ENCODE measurements at regions not wholly inside any gene's neighbourhood (a gene's known extent, or its start where the extent isn't known, plus 50 kb on each side); places are given as distances from the start of the nearest gene placed in this dataset.

DNA sequence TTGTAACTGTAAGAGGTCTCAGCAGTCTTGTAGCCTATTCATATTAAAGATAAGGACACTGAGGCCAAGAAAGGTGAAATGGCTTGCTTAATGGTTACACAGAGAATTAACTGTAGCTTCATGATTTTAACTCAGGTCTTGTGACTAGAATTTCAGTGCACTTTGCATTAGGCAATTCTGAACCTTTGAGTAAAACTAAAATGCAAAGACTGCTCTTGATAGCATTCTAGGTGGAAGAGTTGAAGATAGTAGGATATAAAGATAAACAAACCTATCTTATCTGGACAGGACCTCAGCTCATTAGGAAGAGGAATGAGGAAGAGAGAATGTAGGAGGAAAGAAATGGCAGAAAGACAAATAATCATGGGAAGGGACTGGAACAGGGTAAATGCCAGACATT, 68.6 kb upstream of the RGL1 start:
- Histone ChIP-seq H2AFZ (ENCODE audit: low read length) (no peak overlapping the region), H3K27me3 (ENCODE audit: control insufficient read depth, insufficient read depth, low read length) (no peaks in the 10 kb centered on the region), H3K4me3 (replicated peaks in 1 of 4; ENCODE audit: control extremely low read depth in 1 of 4, insufficient read depth in 1 of 4, low read depth in 3 of 4, low read length in 4 of 4) (no peak overlapping the region), H3K9me3 (ENCODE audit: control insufficient read depth, insufficient read depth, low read depth, low read length) (no peaks in the 10 kb centered on the region), H3K79me2 (ENCODE audit: control insufficient read depth, insufficient read depth, low read length) (no peaks in the 10 kb centered on the region), H3K4me2 (ENCODE audit: extremely low read depth, insufficient read depth, low read length) (no peak overlapping the region), H3K4me1 (ENCODE audit: control insufficient read depth, extremely low read depth, insufficient read depth, low read length) (no peaks in the 10 kb centered on the region), H3K27ac (ENCODE audit: insufficient read depth, low read length) (no peak overlapping the region), H3K36me3 (ENCODE audit: control insufficient read depth, insufficient read depth, low read length) (no peaks in the 10 kb centered on the region), H3K9ac (ENCODE audit: insufficient read depth, low read length) (no peak overlapping the region), H4K20me1 (ENCODE audit: control insufficient read depth, extremely low read depth, insufficient read depth, low read length) (no peaks in the 10 kb centered on the region)
- DNase-seq (ENCODE audit: low read depth in 2 of 2): no peak
- TF ChIP-seq EZH2 (IDR thresholded peaks at IDR 0.05; ENCODE audit: low read length, missing control alignments): no peak
- TF ChIP-seq, protein P1, sequence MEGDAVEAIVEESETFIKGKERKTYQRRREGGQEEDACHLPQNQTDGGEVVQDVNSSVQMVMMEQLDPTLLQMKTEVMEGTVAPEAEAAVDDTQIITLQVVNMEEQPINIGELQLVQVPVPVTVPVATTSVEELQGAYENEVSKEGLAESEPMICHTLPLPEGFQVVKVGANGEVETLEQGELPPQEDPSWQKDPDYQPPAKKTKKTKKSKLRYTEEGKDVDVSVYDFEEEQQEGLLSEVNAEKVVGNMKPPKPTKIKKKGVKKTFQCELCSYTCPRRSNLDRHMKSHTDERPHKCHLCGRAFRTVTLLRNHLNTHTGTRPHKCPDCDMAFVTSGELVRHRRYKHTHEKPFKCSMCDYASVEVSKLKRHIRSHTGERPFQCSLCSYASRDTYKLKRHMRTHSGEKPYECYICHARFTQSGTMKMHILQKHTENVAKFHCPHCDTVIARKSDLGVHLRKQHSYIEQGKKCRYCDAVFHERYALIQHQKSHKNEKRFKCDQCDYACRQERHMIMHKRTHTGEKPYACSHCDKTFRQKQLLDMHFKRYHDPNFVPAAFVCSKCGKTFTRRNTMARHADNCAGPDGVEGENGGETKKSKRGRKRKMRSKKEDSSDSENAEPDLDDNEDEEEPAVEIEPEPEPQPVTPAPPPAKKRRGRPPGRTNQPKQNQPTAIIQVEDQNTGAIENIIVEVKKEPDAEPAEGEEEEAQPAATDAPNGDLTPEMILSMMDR (conservative IDR thresholded peaks at IDR 0.05 in 1 of 2, IDR thresholded peaks at IDR 0.05 in 1 of 2; ENCODE audit: low read depth in 1 of 2, low read length in 2 of 2): no peak

DNA sequence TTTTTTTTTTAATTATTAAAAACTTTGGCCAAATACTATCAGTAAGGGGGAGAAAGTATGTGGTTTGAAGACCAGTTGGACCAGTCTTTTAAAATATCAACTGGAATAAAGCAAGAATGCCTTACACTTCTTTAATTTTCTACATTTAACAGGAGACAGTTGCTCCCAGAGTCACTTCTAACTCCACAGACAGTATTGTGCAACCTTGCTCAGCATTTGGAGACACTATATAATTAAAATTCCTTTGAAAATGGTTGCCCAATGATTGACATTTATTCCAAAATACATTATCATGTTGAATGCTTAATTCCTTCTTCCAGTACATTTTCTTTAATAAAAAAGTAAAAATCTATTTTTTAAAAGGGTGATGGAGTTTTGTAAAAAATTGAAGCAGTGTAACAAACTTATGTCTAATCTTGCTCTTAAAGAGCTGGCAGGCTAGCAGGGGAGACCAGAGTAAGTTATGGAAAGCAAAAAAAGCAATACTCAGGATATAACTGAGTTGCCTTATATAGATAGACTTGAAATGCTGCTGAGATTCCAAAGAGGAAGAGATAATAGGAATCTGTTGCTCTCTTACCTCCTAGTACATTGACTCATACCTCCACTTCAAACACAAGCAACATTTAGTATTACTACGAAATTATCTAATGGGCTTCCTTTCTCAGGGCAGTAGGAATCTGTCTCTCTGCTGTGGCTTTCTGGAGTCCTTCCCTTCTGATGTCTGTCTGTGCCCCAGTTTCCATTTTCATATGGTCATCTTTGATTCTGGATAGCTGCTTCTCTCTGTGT, 69.7 kb upstream of the RGL1 start:
- H3K4me2 ChIP-seq (ENCODE audit: extremely low read depth, insufficient read depth, low read length): no peak overlapping the region
- H2AFZ ChIP-seq (ENCODE audit: low read length): no peak overlapping the region
- peak; percentile 25 to 26 for DNase-seq (ENCODE audit: low read depth in 2 of 2)
- no peaks in the 10 kb centered on the region for H3K4me1 ChIP-seq (ENCODE audit: control insufficient read depth, extremely low read depth, insufficient read depth, low read length)
- no peaks in the 10 kb centered on the region for H3K9me3 ChIP-seq (ENCODE audit: control insufficient read depth, insufficient read depth, low read depth, low read length)
- H3K4me3 ChIP-seq (replicated peaks in 1 of 4; ENCODE audit: control extremely low read depth in 1 of 4, insufficient read depth in 1 of 4, low read depth in 3 of 4, low read length in 4 of 4): peak overlapping the region in 1 of 4 experiments; percentile 26
- no peak overlapping the region for H3K9ac ChIP-seq (ENCODE audit: insufficient read depth, low read length)
- H3K79me2 ChIP-seq (ENCODE audit: control insufficient read depth, insufficient read depth, low read length): no peaks in the 10 kb centered on the region
- H3K27me3 ChIP-seq (ENCODE audit: control insufficient read depth, insufficient read depth, low read length): no peaks in the 10 kb centered on the region
- H4K20me1 ChIP-seq (ENCODE audit: control insufficient read depth, extremely low read depth, insufficient read depth, low read length): no peaks in the 10 kb centered on the region
- no peaks in the 10 kb centered on the region for H3K36me3 ChIP-seq (ENCODE audit: control insufficient read depth, insufficient read depth, low read length)
- TF ChIP-seq, protein P1 (conservative IDR thresholded peaks at IDR 0.05 in 1 of 2, IDR thresholded peaks at IDR 0.05 in 1 of 2; ENCODE audit: low read depth in 1 of 2, low read length in 2 of 2): no peak
- no peak for TF ChIP-seq EZH2 (IDR thresholded peaks at IDR 0.05; ENCODE audit: low read length, missing control alignments)
- no peak overlapping the region for H3K27ac ChIP-seq (ENCODE audit: insufficient read depth, low read length)

DNA sequence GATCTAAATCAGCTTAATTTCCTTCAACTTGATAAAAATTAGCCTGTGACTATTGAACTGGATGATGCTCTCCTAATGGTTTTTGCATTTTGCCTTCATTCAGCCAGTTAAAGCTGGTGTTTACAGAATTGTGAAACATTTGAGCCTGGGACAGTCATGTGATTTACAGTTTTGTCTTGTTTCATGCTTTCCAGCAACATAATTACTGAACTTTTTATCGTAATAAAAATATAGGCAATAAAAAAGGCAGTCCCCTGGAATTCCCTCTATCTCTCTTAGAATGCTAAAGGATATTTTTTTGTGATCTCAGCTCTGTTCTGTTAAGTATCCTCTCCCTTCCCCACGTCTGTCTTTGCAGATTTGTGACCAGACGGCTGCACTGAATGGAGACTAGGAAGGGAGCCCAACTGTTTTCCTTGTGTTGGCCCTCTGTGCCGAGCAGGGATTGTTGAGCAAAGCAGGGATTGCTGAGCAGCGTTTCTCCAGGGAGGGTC, 70.3 kb upstream of the RGL1 start:
- peak overlapping the region in 1 of 4 experiments; percentile 26 for H3K4me3 ChIP-seq (replicated peaks in 1 of 4; ENCODE audit: control extremely low read depth in 1 of 4, insufficient read depth in 1 of 4, low read depth in 3 of 4, low read length in 4 of 4)
- H3K79me2 ChIP-seq (ENCODE audit: control insufficient read depth, insufficient read depth, low read length): no peaks in the 10 kb centered on the region
- no peaks in the 10 kb centered on the region for H4K20me1 ChIP-seq (ENCODE audit: control insufficient read depth, extremely low read depth, insufficient read depth, low read length)
- H3K9ac ChIP-seq (ENCODE audit: insufficient read depth, low read length): no peak overlapping the region
- H2AFZ ChIP-seq (ENCODE audit: low read length): no peak overlapping the region
- no peaks in the 10 kb centered on the region for H3K36me3 ChIP-seq (ENCODE audit: control insufficient read depth, insufficient read depth, low read length)
- no peak overlapping the region for H3K27ac ChIP-seq (ENCODE audit: insufficient read depth, low read length)
- no peaks in the 10 kb centered on the region for H3K4me1 ChIP-seq (ENCODE audit: control insufficient read depth, extremely low read depth, insufficient read depth, low read length)
- no peaks in the 10 kb centered on the region for H3K27me3 ChIP-seq (ENCODE audit: control insufficient read depth, insufficient read depth, low read length)
- DNase-seq (ENCODE audit: low read depth in 2 of 2): peak; percentile 35 to 72
- TF ChIP-seq, protein P1 (conservative IDR thresholded peaks at IDR 0.05 in 1 of 2, IDR thresholded peaks at IDR 0.05 in 1 of 2; ENCODE audit: low read depth in 1 of 2, low read length in 2 of 2): no peak
- TF ChIP-seq EZH2 (IDR thresholded peaks at IDR 0.05; ENCODE audit: low read length, missing control alignments): no peak
- no peak overlapping the region for H3K4me2 ChIP-seq (ENCODE audit: extremely low read depth, insufficient read depth, low read length)
- no peaks in the 10 kb centered on the region for H3K9me3 ChIP-seq (ENCODE audit: control insufficient read depth, insufficient read depth, low read depth, low read length)

Data from fibroblast of lung (primary cell).